HG03342 (cell line): ENCODE measurements at regions not wholly inside any gene's neighbourhood (a gene's known extent, or its start where the extent isn't known, plus 50 kb on each side); places are given as distances from the start of the nearest gene placed in this dataset.

ENCODE experiments used
- ATAC-seq: cut with Tn5 transposase; IDR thresholded peaks from one replicate; pipeline ENCODE4 v1.9.1; 2021; ENCODE audit warnings: mild to moderate bottlenecking, moderate library complexity; ENCODE audit not compliant: unreplicated experiment

DNA sequence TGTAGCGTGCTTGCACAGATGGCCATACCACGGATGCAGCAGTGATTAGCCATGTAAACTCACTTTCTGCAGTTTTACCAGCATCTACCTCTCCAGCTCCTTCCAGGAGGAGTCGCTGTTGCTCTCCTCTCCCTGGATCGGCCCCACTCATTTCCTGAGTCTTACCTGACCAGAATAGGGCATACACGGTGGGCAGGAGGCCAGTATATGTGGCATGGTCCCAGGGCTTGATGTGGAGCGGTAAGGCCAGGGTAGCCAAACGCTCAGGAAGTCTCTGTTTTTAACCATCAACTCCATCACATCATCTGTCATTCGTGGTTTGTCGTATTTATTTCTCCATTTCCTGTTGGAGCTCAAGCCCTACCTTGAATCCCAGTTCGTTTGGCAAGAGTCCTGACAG, 163.4 kb upstream of the USP24 start:
- no peak for ATAC-seq

DNA sequence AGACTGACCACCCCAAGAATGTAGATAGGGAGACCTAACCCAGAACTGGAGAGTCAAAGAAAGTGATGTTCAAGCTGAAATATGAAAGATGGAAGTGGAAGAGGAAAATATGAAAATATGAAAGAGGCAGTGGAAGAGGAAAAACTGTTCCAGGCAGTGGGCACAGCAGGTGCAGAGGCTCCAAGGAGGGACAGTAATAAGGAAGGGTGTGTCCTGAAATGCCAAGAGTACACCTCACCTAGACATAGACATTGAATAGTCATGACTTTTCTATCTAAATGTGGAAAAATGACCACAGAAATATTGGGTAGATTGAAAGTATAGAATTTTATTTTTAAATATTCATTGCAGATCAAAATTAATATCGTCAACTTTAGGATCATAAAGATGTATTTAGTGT, 161.7 kb upstream of the USP24 start:
- no peak for ATAC-seq

DNA sequence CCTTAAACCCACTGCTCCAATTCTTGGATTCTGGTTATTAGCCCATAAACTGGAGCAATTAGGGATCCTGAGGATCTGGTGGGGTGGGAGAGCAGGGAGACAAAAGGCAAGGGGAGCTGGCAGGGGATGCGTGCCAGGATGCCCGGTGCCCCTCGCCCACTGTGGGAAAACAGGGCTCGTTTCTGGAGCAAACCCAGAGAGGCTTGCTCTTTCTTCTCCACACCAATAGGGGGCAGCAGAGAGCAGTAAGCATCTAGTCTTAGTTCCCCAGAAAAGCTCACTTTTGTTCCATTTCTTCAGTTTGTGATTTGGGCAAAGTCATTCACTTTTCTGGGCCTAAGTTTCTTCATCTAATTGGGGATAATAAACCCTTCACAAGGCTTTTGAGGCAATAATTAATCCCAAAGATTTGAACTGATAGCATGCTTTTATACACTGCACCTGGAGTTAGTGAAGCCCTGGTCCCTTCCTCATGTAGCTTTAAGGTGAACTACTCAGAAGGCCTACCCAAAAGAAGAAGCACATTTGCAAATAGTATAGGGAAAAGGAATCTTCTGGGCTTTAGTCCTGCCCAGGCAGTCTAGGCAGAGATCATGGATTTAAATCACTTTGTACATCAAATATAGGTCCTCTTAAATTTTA, 160.6 kb upstream of the USP24 start:
- peak; percentile 57 for ATAC-seq

- ATAC-seq = no peak
These were observed 159.8 kb upstream of the USP24 start for GRCh38 chr1:55374801-55375616.

GRCh38 chr1:55374216-55374615, 159.1 kb upstream of the USP24 start:
- no peak for ATAC-seq

- ATAC-seq = no peak
These were observed 154.3 kb upstream of the USP24 start for GRCh38 chr1:55369474-55369873.

DNA sequence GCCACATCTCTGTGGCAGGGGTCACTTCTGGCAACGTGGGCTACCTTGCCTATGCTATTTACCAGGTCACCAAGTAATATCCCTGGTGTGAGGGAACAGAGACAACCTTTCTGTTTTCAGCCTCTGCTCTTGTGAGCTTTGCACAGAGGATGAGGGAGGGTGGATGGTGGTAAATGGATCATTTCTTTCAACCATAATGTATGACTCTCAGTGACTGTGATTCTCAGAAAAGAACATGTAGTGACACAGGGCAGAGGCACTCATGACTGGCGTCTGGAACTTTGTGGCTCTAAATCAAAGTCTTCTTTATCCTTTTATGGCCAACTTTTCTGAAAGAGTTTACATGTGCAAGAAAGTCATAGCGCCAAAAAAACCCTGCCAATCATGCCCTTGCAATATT, 153.5 kb upstream of the USP24 start:
- no peak for ATAC-seq

- no peak for ATAC-seq
These were observed 152.1 kb upstream of the USP24 start for GRCh38 chr1:55367273-55367672.

DNA sequence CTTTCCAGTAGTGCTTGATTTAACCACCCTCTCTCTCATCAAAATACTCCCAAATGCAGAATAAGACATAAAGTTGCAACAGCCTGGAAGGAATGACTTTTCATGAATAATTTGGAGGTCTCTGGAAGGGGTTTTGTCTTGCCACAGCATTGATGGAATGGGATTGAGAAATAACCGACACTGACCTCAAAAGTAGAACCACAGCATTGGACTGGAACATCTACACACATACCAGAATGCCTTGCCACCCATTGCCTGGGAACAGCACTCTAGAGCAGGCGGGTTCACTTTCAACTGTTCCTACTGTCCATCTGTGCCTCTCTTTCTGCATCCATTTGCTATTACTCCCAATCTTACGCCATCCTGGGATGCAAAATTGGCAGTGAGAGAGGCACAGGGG, 149.1 kb upstream of the USP24 start:
- no peak for ATAC-seq

GRCh38 chr1:55363268-55363667, 148.1 kb upstream of the USP24 start:
- no peak for ATAC-seq

DNA sequence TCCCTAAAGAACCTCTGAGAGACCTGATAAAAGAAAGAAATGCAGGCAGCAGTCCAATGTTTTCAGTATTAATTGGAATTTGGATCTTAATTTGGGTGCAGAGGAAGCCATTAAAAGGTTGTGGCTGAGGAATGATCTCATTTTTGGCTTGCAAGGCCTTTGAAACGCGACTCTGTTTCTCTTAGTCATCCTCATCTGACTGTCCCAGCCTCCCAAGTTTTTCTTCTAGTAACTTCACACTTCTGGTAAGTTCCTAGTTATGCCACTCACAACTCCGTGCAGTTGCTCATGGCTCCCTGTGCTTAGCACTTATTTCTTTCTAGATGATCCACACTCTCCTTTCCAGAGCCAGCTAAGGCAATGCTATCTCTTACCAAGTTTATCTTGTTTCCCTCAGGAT, 147.4 kb upstream of the USP24 start:
- ATAC-seq = no peak

GRCh38 chr1:55359611-55360010, 144.4 kb upstream of the USP24 start:
- no peak for ATAC-seq

GRCh38 chr1:55358581-55358980, 143.4 kb upstream of the USP24 start:
- no peak for ATAC-seq

DNA sequence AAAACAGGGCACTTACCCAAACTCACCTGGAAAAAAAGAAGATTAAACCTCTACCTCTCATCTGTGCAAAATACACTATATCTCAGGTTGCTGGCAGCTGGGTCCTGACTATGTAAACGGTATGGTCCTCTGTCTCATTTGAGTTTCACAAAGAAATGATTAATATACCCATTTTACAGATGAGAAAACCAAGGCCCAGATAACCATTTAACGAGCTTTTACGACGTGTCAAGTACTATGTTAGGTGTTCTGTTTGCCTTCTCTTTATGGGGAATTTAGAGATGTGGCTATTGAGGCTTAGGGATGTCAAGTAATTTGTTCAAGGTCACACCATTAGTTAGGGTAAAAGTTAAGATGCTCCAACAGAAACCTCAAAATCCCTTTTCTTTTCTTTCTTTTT, 140.4 kb upstream of the USP24 start:
- no peak for ATAC-seq

- no peak for ATAC-seq
These were observed 138.8 kb upstream of the USP24 start for GRCh38 chr1:55353707-55354620.

GRCh38 chr1:55352811-55353180, 137.6 kb upstream of the USP24 start:
- ATAC-seq = no peak

GRCh38 chr1:55352080-55352810, 137.1 kb upstream of the USP24 start:
- ATAC-seq = no peak

GRCh38 chr1:55348356-55348755, 133.2 kb upstream of the USP24 start:
- no peak for ATAC-seq

DNA sequence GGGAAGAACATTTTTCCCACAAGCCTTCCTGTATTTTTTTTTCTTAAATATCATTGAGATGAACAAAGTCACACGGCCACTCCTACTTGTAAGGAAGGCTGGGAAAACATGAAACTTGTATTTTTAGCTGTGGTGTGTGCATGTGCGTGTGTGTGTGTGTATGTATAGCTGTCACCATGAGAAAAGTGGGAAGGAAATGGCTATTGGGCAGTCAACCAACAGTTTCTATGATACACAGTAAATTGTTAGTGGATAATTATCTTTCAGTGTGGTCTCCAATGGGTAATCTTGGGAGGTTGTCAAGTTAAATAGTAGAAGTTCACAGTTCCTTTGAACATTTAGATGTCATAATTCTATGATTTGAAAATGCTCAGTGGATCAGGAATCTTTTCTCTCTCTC, 132.7 kb upstream of the USP24 start:
- no peak for ATAC-seq

GRCh38 chr1:55347041-55347440, 131.9 kb upstream of the USP24 start:
- no peak for ATAC-seq

GRCh38 chr1:55346586-55346985, 131.4 kb upstream of the USP24 start:
- no peak for ATAC-seq
